Activated CD4-positive, alpha-beta T cell treated with anti-CD3 and anti-CD28 coated beads, Interleukin-2, amount 10 ng/mL, durations not matched to agents 24 days and 14 days (primary cell): ENCODE measurements at regions not wholly inside any gene's neighbourhood (a gene's known extent, or its start where the extent isn't known, plus 50 kb on each side); places are given as distances from the start of the nearest gene placed in this dataset.

Source experiments
- DNase-seq: peaks from one replicate; pipeline ENCODE4 v3.0.0; 2022
- H3K27ac Mint-ChIP-seq: one replicate; pipeline ENCODE4 v1.8.0; 2022; ENCODE audit warnings: mild to moderate bottlenecking, mixed read lengths
- H3K27me3 Mint-ChIP-seq: one replicate; pipeline ENCODE4 v1.8.0; 2022; ENCODE audit warnings: mixed read lengths
- H3K36me3 Mint-ChIP-seq: one replicate; pipeline ENCODE4 v1.8.0; 2022; ENCODE audit warnings: low read depth, mild to moderate bottlenecking, mixed read lengths
- H3K4me1 Mint-ChIP-seq: one replicate; pipeline ENCODE4 v1.8.0; 2021; ENCODE audit warnings: mixed read lengths
- H3K4me3 Mint-ChIP-seq: one replicate; pipeline ENCODE4 v1.8.0; 2022; ENCODE audit warnings: mild to moderate bottlenecking, moderate library complexity, mixed read lengths
- H3K9me3 Mint-ChIP-seq: one replicate; pipeline ENCODE4 v1.8.0; 2021; ENCODE audit warnings: mixed read lengths
- intact Hi-C: fragments of 100-400 bp; cut with micrococcal nuclease; formaldehyde crosslinking; loops from one replicate; pipeline ENCODE4 v1.15.1; 2023

DNA sequence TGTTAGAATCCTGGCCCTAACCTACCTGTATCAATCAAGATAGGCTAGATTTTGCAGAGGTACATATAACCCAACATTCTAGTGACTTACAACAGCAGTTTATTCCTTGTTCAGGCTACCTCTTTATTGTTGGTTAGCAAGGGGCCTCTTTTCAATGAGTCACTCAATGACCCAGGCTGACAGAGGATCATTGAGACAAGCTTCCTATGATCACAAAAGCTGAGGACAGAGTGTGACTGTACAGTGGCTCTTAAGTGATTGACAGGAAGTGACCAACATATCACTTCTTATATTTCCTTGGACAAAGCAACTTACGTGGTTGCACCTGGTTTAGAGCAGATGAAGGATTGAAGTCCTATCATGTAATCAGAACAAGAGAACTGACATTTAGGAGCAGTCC lies 740.9 kb downstream of the FRK start:
- Mint-ChIP-seq H3K27ac (no peak overlapping the region), H3K27me3 (no peaks in the 10 kb centered on the region), H3K36me3 (no peaks in the 10 kb centered on the region), H3K4me3 (no peak overlapping the region), H3K9me3 (no peaks in the 10 kb centered on the region), H3K4me1 (no peaks in the 10 kb centered on the region)
- intact Hi-C loops = no loop called here
- no peak for DNase-seq

DNA sequence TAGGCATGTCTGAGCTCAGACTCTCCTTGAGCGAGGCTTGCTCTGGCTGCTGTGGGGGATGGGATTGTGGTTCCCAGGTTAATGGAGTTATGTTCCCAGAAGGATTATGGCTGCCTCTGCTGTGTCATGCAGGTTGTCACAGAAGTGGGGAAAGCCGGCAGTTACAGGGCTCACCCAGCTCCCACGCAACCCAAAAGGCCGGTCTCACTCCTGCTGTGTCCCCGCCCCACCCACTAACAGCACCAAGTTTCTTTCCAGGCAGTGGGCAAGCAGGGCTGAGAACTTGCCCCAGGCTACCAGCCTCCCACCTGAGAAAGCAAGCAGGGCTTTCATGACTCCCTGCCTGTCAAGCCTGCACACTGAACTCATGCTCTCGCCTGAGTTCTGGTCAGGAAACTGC lies 750.5 kb downstream of the FRK start:
- no peaks in the 10 kb centered on the region for H3K27me3 Mint-ChIP-seq
- no peaks in the 10 kb centered on the region for H3K4me1 Mint-ChIP-seq
- peaks cover 11% of the 10 kb centered on the region for H3K9me3 Mint-ChIP-seq
- H3K36me3 Mint-ChIP-seq = no peaks in the 10 kb centered on the region
- no peak overlapping the region for H3K4me3 Mint-ChIP-seq
- DNase-seq = no peak
- intact Hi-C loops = no loop called here
- no peak overlapping the region for H3K27ac Mint-ChIP-seq

DNA sequence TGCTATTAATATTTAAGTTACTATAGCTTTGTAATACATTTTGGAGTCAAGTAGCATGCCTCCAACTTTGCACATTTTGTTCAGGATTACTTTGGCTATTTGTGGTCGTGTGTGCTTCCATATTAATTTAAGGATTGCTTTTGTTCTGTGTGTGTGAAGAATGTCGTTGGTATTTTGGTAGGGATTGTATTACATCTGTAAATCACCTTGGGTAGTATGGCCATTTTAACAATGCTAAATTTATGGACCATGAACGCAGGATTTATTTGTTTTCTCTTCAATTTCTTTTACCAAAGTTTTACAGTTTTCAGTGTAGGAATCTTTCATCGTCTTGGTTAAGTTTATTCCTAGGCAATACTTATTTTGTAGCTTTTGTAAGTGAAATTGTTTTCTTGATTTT lies 758.0 kb downstream of the FRK start:
- Mint-ChIP-seq H3K36me3 (no peaks in the 10 kb centered on the region), H3K9me3 (peaks cover 9% of the 10 kb centered on the region), H3K4me3 (no peak overlapping the region), H3K27me3 (no peaks in the 10 kb centered on the region), H3K4me1 (no peaks in the 10 kb centered on the region), H3K27ac (no peak overlapping the region)
- intact Hi-C loops = no loop called here
- no peak for DNase-seq

DNA sequence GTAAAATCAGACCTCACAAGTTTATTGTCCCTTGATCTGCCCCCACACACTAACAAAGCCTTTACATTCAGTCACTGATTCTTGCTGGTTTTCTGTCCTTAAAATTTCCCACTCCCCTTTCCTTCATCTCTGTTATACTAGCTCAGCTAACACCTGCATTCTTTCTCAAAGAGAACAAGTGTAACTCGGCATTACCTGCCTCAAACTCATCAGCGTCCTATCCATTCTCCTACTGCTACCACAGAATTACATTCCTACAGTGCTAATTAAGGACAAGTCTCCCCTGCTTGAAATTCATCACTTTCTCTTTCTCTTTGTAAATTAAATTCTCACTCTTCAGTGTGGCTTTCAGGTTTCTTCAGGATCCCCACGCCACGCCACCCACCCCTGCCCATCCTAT lies 773.2 kb downstream of the FRK start:
- intact Hi-C loops = no loop called here
- no peaks in the 10 kb centered on the region for H3K27me3 Mint-ChIP-seq
- no peak overlapping the region for H3K4me3 Mint-ChIP-seq
- no peak overlapping the region for H3K27ac Mint-ChIP-seq
- H3K4me1 Mint-ChIP-seq = no peaks in the 10 kb centered on the region
- no peaks in the 10 kb centered on the region for H3K36me3 Mint-ChIP-seq
- no peak for DNase-seq
- no peaks in the 10 kb centered on the region for H3K9me3 Mint-ChIP-seq

DNA sequence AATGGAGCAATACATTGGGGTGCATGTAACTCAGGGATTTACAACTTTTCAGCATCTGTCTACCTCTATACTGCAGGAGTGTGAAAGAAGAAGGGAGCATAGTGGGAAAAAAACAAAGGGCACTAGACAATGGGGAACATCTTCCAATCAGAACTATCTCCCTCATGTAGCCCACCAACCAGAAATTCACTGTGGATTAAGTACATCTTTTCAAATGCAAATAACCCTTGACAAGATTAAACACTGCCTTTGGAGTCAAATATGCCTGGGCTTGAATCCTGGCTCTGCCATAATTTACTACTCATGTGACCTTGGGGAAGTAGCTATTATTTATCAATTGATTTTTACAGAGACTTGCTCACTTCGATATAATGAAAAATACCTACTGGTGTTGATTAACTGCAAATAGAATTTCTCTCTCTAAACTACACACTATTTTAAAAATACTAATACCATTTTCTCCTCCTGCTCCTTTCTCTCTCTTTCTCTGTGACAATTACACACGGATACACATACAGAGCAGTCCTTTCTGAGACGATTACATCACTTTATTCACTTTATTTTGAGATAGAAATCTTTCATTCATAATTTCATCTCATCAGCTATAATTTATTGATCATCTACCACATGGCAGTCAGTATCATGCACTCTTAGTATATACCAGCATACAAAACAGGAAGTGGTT lies 783.7 kb downstream of the FRK start:
- Mint-ChIP-seq H3K27ac (no peak overlapping the region), H3K36me3 (no peaks in the 10 kb centered on the region), H3K27me3 (no peaks in the 10 kb centered on the region), H3K4me3 (no peak overlapping the region), H3K4me1 (no peaks in the 10 kb centered on the region), H3K9me3 (no peaks in the 10 kb centered on the region)
- DNase-seq = no peak
- intact Hi-C loops = no loop called here

DNA sequence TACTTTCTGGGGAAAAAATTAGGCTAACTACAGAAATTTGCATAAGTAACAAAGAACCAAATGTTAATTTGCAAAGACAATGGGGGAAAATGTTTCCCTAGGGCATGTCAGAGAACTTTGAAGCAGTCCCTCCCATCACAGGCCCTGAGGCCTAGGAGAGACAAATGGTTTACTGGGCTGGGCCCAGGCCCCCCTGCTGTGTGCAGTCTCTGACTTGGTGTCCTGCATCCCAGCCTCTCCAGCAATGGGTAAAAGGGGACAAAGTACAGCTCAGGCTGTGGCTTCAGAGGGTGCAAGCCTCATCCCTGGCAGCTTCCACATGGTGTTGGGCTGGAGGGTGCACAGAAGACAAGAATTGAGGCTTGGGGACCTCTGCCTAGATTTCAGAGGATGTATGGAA lies 788.4 kb downstream of the FRK start:
- H3K4me3 Mint-ChIP-seq = no peak overlapping the region
- no peaks in the 10 kb centered on the region for H3K36me3 Mint-ChIP-seq

DNA sequence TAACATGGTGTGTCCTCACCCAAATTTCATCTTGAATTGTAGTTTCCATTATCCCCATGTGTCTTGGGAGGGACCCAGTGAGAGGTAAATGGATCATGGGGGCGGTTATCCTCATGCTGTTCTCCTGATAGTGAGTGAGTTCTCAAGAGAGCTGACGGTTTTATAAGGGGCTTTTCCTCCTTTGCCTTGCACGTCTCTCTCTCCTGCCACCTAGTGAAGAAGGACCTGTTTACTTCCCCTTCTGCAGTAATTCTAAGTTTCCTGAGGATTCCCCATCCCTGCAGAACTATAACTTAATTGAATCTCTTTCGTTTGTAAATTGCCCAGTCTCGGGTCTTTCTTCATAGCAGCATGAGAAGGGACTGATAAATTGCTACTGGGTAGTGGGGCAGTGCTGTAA lies 789.3 kb downstream of the FRK start:
- Mint-ChIP-seq H3K27ac (no peak overlapping the region), H3K27me3 (no peaks in the 10 kb centered on the region), H3K4me1 (no peaks in the 10 kb centered on the region), H3K36me3 (no peaks in the 10 kb centered on the region), H3K4me3 (no peak overlapping the region), H3K9me3 (no peaks in the 10 kb centered on the region)
- intact Hi-C loops = no loop called here
- DNase-seq = no peak

More for the DNA sequence above, 788.4 kb downstream of the FRK start:
- no peaks in the 10 kb centered on the region for H3K9me3 Mint-ChIP-seq
- H3K27ac Mint-ChIP-seq = no peak overlapping the region
- intact Hi-C loops = no loop called here
- H3K4me1 Mint-ChIP-seq = no peaks in the 10 kb centered on the region
- DNase-seq = no peak
- no peaks in the 10 kb centered on the region for H3K27me3 Mint-ChIP-seq

DNA sequence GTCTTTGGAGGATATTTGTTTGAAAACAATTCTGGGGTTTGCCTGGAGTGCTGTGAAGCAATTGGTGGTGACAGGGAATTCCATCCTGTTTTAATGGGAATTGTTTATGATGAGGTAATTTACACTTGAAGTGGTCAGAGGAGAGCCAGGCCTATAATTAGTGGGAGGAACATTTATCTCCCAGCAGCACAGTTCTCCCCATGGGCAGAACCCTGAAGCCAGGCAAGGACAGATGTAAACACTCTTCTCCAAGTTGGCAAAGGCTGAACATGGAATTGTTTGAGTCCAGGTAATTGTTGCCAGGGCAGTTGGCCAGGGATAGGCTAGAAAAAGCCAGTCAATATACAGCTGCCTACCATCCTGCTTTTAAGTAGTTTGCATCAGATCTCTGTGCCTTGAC lies 789.7 kb downstream of the FRK start:
- Mint-ChIP-seq H3K27me3 (no peaks in the 10 kb centered on the region), H3K27ac (no peak overlapping the region), H3K4me1 (no peaks in the 10 kb centered on the region), H3K4me3 (no peak overlapping the region), H3K36me3 (no peaks in the 10 kb centered on the region), H3K9me3 (no peaks in the 10 kb centered on the region)
- intact Hi-C loops = no loop called here
- no peak for DNase-seq

DNA sequence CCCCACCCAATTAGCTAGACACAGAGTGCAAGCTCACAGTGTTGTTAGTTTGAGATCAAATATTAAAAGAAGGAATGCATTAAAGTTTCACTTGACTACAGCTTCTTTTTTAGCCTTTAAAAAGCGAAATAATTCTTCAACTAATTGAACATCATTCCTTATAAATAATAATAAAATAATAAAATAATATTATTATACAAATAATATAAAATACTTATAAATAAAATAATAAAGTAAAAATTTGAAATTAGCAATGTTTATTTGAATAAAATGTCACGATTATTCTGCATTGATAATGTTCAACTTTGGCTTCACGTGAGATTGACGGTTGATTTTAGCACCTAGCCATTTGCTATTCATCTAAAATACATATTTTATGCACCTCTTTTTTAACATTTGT lies 819.3 kb downstream of the FRK start:
- Mint-ChIP-seq H3K9me3 (peaks cover 4% of the 10 kb centered on the region), H3K4me3 (no peak overlapping the region), H3K36me3 (no peaks in the 10 kb centered on the region), H3K27ac (no peak overlapping the region), H3K27me3 (no peaks in the 10 kb centered on the region), H3K4me1 (no peaks in the 10 kb centered on the region)
- intact Hi-C loops = no loop called here
- no peak for DNase-seq

DNA sequence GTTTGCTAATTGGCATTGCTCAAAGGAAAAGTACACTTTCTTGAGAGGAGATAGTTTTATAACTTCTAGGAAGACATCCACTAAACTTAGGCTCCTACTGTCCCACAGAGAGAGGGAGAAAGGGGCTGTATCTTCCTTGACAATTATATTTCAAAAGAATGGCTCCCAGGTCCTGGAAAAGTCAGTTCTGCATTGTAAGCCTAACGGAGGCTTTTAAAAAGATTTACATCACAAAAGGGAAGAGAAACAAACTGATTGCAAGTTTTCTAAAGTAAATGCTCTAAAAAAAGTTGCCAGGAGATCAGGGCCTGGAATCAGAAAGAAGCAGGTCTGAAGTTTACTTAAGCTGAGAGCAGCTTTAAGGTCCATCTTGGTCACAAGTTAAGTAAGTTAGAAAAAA lies 839.5 kb downstream of the FRK start:
- H3K4me3 Mint-ChIP-seq = no peak overlapping the region
- intact Hi-C loops = no loop called here
- no peaks in the 10 kb centered on the region for H3K36me3 Mint-ChIP-seq
- H3K27me3 Mint-ChIP-seq = no peaks in the 10 kb centered on the region
- no peak for DNase-seq
- H3K4me1 Mint-ChIP-seq = no peaks in the 10 kb centered on the region
- no peak overlapping the region for H3K27ac Mint-ChIP-seq
- H3K9me3 Mint-ChIP-seq = peaks cover 16% of the 10 kb centered on the region

DNA sequence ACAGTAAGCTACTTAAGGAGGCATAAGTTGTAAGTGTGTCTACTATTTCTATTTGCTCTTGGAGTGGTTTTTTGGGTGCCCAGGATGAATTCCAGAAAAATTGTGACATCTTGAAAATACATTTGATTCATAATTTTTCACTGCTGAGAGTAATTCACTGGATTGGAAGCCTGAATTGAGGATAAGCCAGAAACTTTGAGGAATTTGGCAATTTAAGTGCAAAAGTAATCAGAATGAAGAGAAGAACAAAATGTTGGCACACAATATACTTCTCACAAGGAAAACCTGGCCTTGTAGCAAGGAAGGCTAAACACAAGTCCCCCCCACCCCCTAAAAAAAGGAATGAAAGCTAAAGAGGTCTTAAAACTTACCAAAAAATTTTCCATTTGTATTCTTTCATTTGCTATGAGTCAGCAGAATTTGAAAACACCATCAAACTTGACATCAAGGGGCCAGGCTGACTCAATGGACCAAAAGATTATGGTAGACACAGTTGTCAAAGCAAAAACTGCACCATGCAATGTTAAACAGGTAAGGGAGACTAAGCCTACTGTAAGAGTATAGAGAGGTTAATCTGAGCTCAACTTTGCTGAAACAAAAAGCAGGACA lies 840.0 kb downstream of the FRK start:
- H3K27ac Mint-ChIP-seq = no peak overlapping the region

DNA sequence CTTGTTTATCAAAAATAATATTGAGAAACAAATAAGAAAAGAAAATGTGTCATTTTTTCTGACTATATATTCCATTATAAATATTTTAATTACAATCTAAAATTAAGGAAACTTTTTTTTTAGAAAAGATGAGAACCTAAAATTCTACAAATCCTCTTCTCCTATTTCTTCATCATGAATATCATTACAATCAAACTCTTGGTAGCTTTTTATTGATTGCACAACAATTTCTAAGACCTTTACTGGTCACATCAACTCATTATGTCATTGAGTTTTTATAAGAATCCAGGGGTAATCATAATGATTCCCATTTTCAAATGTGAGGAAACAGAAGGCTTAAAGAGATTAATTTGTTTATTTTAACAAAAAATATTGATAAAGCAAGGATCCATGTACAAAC lies 841.0 kb downstream of the FRK start:
- no peak overlapping the region for H3K27ac Mint-ChIP-seq
- H3K9me3 Mint-ChIP-seq = peaks cover 10% of the 10 kb centered on the region
- intact Hi-C loops = no loop called here
- no peak for DNase-seq
- H3K27me3 Mint-ChIP-seq = no peaks in the 10 kb centered on the region
- no peak overlapping the region for H3K4me3 Mint-ChIP-seq
- no peaks in the 10 kb centered on the region for H3K4me1 Mint-ChIP-seq
- no peaks in the 10 kb centered on the region for H3K36me3 Mint-ChIP-seq

More for the DNA sequence above, 840.0 kb downstream of the FRK start:
- no peaks in the 10 kb centered on the region for H3K36me3 Mint-ChIP-seq
- intact Hi-C loops = no loop called here
- no peak for DNase-seq
- H3K4me1 Mint-ChIP-seq = no peaks in the 10 kb centered on the region
- no peaks in the 10 kb centered on the region for H3K27me3 Mint-ChIP-seq
- peaks cover 16% of the 10 kb centered on the region for H3K9me3 Mint-ChIP-seq
- H3K4me3 Mint-ChIP-seq = no peak overlapping the region

DNA sequence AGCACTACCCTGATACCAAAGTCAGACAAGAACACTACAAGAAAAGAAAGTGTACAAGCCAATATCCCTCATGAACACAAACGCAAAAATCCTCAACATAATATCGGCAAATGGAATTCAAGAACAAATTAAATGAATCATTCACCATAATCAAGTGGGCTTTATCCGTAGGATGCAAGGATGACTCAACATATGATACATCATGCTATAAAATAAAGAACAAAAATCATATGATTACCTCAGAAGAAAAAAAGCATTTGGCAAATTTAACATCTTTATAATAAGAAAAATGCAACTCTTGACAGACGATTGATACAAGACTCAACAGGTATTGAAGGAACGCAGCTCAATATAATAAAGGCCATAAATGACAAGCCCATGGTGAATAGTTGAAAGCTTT lies 843.9 kb downstream of the FRK start:
- Mint-ChIP-seq H3K27ac (no peak overlapping the region), H3K4me1 (no peaks in the 10 kb centered on the region), H3K27me3 (no peaks in the 10 kb centered on the region), H3K4me3 (no peak overlapping the region), H3K36me3 (no peaks in the 10 kb centered on the region), H3K9me3 (peaks cover 8% of the 10 kb centered on the region)
- intact Hi-C loops = no loop called here
- no peak for DNase-seq

DNA sequence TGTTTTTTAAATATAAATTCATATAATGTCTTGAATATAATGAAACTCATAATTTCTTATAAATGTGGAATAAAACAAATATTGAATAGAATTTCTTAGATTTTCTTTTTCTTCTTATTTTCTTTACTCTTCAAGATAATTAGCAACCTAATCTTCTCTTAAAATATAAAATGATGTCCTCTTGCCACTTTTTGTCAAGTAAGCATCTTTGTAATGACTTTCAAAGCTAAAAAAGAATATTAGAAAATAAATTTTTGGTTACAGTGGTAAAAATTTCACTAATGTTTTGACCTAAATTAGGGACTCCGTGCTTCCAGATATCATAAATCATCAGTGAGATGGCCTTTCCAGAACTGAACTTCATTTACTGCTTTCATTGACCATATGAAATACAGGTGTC lies 846.4 kb downstream of the FRK start:
- Mint-ChIP-seq H3K27me3 (no peaks in the 10 kb centered on the region), H3K9me3 (peaks cover 9% of the 10 kb centered on the region), H3K36me3 (no peaks in the 10 kb centered on the region), H3K4me1 (no peaks in the 10 kb centered on the region), H3K4me3 (no peak overlapping the region), H3K27ac (no peak overlapping the region)
- intact Hi-C loops = no loop called here
- no peak for DNase-seq

DNA sequence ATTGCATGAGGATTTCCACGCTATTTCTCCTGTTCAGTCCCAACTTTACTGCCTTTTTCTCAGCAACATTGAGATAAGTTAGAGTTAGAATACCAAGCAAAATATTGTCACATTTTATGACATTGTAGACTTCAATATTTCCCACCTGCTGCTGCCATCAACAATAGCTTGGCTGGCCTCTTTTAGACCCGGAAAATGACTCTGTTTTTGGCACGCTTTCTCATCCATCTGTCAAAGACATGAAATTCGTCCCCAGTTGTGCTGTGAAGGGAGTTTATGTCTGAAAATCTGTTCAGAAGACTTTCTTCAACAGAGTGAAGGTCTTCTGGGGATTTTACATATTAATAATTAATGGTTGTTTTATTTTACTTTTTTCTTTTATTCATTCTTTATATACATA lies 857.3 kb downstream of the FRK start:
- intact Hi-C loops = no loop called here
- no peak overlapping the region for H3K4me3 Mint-ChIP-seq
- no peaks in the 10 kb centered on the region for H3K4me1 Mint-ChIP-seq
- no peak for DNase-seq
- H3K36me3 Mint-ChIP-seq = no peaks in the 10 kb centered on the region
- no peaks in the 10 kb centered on the region for H3K27me3 Mint-ChIP-seq
- peaks cover 3% of the 10 kb centered on the region for H3K9me3 Mint-ChIP-seq
- no peak overlapping the region for H3K27ac Mint-ChIP-seq
